GM12891 (cell line): ENCODE measurements at regions not wholly inside any gene's neighbourhood (a gene's known extent, or its start where the extent isn't known, plus 50 kb on each side); places are given as distances from the start of the nearest gene placed in this dataset.

Experiments
- POLR2AphosphoS5 ChIP-seq: IDR thresholded peaks from 2 replicates; pipeline ENCODE4 v1.6.1; 2011; ENCODE audit warnings: low read depth, low read length, control low read depth
- TAF1 ChIP-seq: IDR thresholded peaks from 2 replicates; pipeline ENCODE4 v1.6.1; 2011; ENCODE audit warnings: low read depth, low read length, control low read depth

DNA sequence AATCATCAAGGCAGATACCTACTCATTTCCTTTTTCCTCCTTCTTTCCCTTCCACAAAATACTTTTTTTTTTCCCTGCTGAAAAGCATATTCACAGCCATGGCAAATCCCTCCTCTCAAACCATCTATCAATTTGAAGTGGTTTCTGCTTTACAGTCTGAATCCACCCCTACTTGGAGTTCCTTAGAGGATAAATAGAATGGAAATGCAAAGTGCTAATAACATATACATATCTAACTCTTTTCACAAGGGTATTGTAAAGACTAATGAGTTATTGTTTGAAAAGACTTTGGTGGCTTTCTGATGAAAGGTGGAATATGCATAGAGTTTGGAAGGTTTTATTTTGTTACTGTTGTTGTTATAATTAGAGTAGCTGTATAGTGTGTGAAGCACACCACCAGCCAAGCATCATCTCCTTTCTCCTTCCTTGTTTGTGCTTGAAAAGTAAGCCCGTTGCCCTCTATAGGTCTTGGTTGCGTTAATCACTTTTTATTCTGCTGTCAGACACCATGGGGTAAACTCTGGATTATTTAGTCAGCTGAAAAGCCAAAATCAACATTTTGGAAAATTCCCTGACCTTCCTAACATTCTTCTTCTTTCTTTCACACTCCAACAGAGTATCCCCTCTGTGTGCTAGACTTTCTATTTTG is 2126.9 kb upstream of the CELF4 start:
- TF ChIP-seq POLR2AphosphoS5 = no peak
- no peak for TF ChIP-seq TAF1
